ENCODE measurements at regions not wholly inside any gene's neighbourhood (a gene's known extent, or its start where the extent isn't known, plus 50 kb on each side); places are given as distances from the start of the nearest gene placed in this dataset.

DNA sequence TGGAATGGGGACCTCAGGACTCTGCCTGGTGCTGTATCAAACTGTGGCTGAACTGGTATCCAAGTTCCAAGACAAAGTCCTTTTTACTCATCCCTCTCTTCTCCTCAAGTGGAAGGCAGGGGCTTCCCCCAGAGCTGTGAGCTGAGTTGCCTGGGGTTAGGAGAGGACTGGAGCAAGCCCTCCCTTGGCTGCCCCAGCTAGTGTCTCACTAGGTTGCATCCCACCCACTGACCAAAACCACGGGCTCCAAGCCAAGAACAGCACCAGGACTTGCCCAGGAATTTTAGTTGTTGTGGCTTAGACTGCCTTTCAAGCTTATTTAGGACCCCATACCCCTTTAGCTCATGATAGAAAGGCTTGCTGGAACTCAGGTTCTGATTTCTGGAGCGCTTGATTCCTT, 158.7 kb upstream of the TNC start:
- POLR2A ChIA-PET = no interaction called here
- no TSS peak for BruUV-seq (replicated peaks)
- no peak overlapping the region for H2AFZ ChIP-seq (ENCODE audit: low read length)
- H3K4me3 ChIP-seq (replicated peaks in 1 of 3; ENCODE audit: insufficient read depth in 1 of 3, low read depth in 2 of 3, low read length in 3 of 3) = no peak overlapping the region
- H3K9ac ChIP-seq (ENCODE audit: insufficient read depth, low read depth, low read length) = no peak overlapping the region
- CTCF ChIA-PET (ENCODE audit: low intra/inter-chr PET ratio, low total read pairs) = no interaction called here
- 0% methylated on average over 1 of the region's 2 CpGs for WGBS (ENCODE audit: low lambda C conversion rate)
- no peaks in the 10 kb centered on the region for H3K79me2 ChIP-seq (ENCODE audit: insufficient read depth, low read length)
- intact Hi-C loops (cut with micrococcal nuclease; ENCODE audit: unreplicated experiment) (no loop called here), in situ Hi-C loops (cut with HindIII; ENCODE audit: extremely low pct_ligation_motif_present, low pct_unique_long_range_greater_than_20kb) (no loop called here)
- H3K27me3 ChIP-seq (ENCODE audit: control insufficient read depth in 1 of 2, insufficient read depth in 2 of 2, low read length in 2 of 2) = no peaks in the 10 kb centered on the region; a peak in 1 of 5 replicates
- no peak overlapping the region for H3K27ac ChIP-seq (ENCODE audit: extremely low read length, insufficient read depth, low read length)
- H4K20me1 ChIP-seq (ENCODE audit: insufficient read depth, low read length) = no peaks in the 10 kb centered on the region
- no peak for FAIRE-seq
- H3K4me1 ChIP-seq (ENCODE audit: insufficient read depth, low read length) = no peaks in the 10 kb centered on the region
- H3K9me3 ChIP-seq (ENCODE audit: low read length) = no peaks in the 10 kb centered on the region
- no peak overlapping the region for H3K4me2 ChIP-seq (ENCODE audit: low read depth, low read length)
- no peak for DNase-seq (ENCODE audit: low spot score)
- H3K36me3 ChIP-seq (replicated peaks in 1 of 2; ENCODE audit: control insufficient read depth in 1 of 2, insufficient read depth in 2 of 2, low read length in 2 of 2) = no peaks in the 10 kb centered on the region
- TF ChIP-seq FOXP1 (IDR thresholded peaks at IDR 0.05) (no peak), FOXP1 (CRISPR knock-in tag; IDR thresholded peaks at IDR 0.05) (no peak), KAT7 (CRISPR knock-in tag; IDR thresholded peaks at IDR 0.05; ENCODE audit: borderline replicate concordance) (no peak), ASH2L (IDR thresholded peaks at IDR 0.05; ENCODE audit: insufficient read length, low read depth, low read length) (no peak), ZSCAN9 (CRISPR knock-in tag; IDR thresholded peaks at IDR 0.05; ENCODE audit: borderline replicate concordance) (no peak), ZNF354B (CRISPR knock-in tag; IDR thresholded peaks at IDR 0.05) (no peak)
- TF ChIP-seq, protein P1, sequence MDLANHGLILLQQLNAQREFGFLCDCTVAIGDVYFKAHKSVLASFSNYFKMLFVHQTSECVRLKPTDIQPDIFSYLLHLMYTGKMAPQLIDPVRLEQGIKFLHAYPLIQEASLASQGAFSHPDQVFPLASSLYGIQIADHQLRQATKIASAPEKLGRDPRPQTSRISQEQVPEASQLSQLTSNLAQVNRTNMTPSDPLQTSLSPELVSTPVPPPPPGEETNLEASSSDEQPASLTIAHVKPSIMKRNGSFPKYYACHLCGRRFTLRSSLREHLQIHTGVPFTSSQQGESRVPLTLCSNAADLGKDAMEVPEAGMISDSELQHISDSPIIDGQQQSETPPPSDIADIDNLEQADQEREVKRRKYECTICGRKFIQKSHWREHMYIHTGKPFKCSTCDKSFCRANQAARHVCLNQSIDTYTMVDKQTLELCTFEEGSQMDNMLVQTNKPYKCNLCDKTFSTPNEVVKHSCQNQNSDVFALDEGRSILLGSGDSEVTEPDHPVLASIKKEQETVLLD (CRISPR knock-in tag; IDR thresholded peaks at IDR 0.05; ENCODE audit: low read depth) = no peak
- TF ChIP-seq, protein P2, sequence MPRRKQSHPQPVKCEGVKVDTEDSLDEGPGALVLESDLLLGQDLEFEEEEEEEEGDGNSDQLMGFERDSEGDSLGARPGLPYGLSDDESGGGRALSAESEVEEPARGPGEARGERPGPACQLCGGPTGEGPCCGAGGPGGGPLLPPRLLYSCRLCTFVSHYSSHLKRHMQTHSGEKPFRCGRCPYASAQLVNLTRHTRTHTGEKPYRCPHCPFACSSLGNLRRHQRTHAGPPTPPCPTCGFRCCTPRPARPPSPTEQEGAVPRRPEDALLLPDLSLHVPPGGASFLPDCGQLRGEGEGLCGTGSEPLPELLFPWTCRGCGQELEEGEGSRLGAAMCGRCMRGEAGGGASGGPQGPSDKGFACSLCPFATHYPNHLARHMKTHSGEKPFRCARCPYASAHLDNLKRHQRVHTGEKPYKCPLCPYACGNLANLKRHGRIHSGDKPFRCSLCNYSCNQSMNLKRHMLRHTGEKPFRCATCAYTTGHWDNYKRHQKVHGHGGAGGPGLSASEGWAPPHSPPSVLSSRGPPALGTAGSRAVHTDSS (CRISPR knock-in tag; conservative IDR thresholded peaks at IDR 0.05) = no peak
- ATAC-seq = no peak
